PC-9 (cell line): ENCODE measurements at regions not wholly inside any gene's neighbourhood (a gene's known extent, or its start where the extent isn't known, plus 50 kb on each side); places are given as distances from the start of the nearest gene placed in this dataset.

Source experiments
- BruUV-seq: library from RNA; stranded (reverse); fragments of 400-500 nt; replicated peaks from 2 replicates; lab custom pipeline; 2021; lab: Mats Ljungman, UMichigan
- CTCF ChIA-PET: fragments of 300-600 bp; sonication (Branson Sonifier 250); formaldehyde crosslinking; loops from one replicate; lab custom pipeline; 2022; ENCODE audit warnings: antibody characterized with exemption; lab: Charles Lee
- POLR2A ChIA-PET: fragments of 300-600 bp; sonication (Branson Sonifier 250); formaldehyde crosslinking; loops from one replicate; lab custom pipeline; 2022; ENCODE audit warnings: antibody characterized with exemption; ENCODE audit not compliant: unreplicated experiment; lab: Charles Lee
- DNase-seq, 2 experiments: peaks; one replicate each; pipeline versions ENCODE4 v3.0.0 to v3.0.0-alpha.2; 2015 to 2022; ENCODE audit warnings: mixed read lengths in 1 of 2
- H2AFZ ChIP-seq: fragments of 200-600 bp; sonication (generic); 2 replicates; pipeline ENCODE4 v1.8.1; 2017; ENCODE audit warnings: antibody characterized with exemption
- H3F3A ChIP-seq: fragments of 200-600 bp; sonication (generic); 2 replicates; pipeline ENCODE4 v1.8.1; 2017; ENCODE audit warnings: antibody characterized with exemption, mild to moderate bottlenecking, low read depth; ENCODE audit not compliant: insufficient read depth
- H3K27ac ChIP-seq: fragments of 200-600 bp; sonication (generic); 2 replicates; pipeline ENCODE4 v1.6.1; 2016; ENCODE audit warnings: mixed run types
- H3K27me3 ChIP-seq: fragments of 200-600 bp; sonication (generic); 2 replicates; pipeline ENCODE4 v1.6.1; 2016; ENCODE audit warnings: low read depth, mixed run types; ENCODE audit not compliant: insufficient read depth
- H3K36me3 ChIP-seq: fragments of 200-600 bp; sonication (generic); 2 replicates; pipeline ENCODE4 v1.6.1; 2016; ENCODE audit warnings: low read depth, mixed run types
- H3K4me1 ChIP-seq: fragments of 200-600 bp; sonication (generic); replicated peaks from 2 replicates; pipeline ENCODE4 v1.6.1; 2016; ENCODE audit warnings: mixed run types; ENCODE audit not compliant: insufficient read depth
- H3K4me2 ChIP-seq: fragments of 200-600 bp; sonication (generic); 2 replicates; pipeline ENCODE4 v1.6.1; 2017; ENCODE audit warnings: mixed run types
- H3K4me3 ChIP-seq: fragments of 200-600 bp; sonication (generic); 2 replicates; pipeline ENCODE4 v1.6.1; 2016; ENCODE audit warnings: mixed run types
- H3K79me2 ChIP-seq: fragments of 200-600 bp; sonication (generic); 2 replicates; pipeline ENCODE4 v1.6.1; 2017; ENCODE audit warnings: low read depth, mixed run types
- H3K9me2 ChIP-seq: fragments of 200-600 bp; sonication (generic); 2 replicates; pipeline ENCODE4 v1.8.1; 2017; ENCODE audit warnings: mild to moderate bottlenecking; ENCODE audit not compliant: insufficient read depth
- H3K9me3 ChIP-seq: fragments of 200-600 bp; sonication (generic); 2 replicates; pipeline ENCODE4 v1.8.1; 2016; ENCODE audit warnings: low read depth; ENCODE audit not compliant: insufficient read depth
- H4K20me1 ChIP-seq: fragments of 200-600 bp; sonication (generic); 2 replicates; pipeline ENCODE4 v1.8.1; 2017; ENCODE audit not compliant: insufficient read depth
- EZH2 ChIP-seq: fragments of 200-600 bp; sonication (generic); IDR thresholded peaks from 2 replicates; pipeline ENCODE4 v1.8.0; 2017; ENCODE audit warnings: antibody characterized with exemption, low read depth
- intact Hi-C: fragments of 100-400 bp; cut with micrococcal nuclease; formaldehyde crosslinking; loops from one replicate; pipeline ENCODE4 v1.10.0; 2022; ENCODE audit not compliant: unreplicated experiment
- TF ChIP-seq, protein P1 (sequence below): fragments of 200-600 bp; sonication (generic); conservative IDR thresholded peaks from 2 replicates; pipeline ENCODE4 v1.6.1; 2017; ENCODE audit warnings: mixed run types, antibody characterized with exemption, mild to moderate bottlenecking, moderate library complexity

DNA sequence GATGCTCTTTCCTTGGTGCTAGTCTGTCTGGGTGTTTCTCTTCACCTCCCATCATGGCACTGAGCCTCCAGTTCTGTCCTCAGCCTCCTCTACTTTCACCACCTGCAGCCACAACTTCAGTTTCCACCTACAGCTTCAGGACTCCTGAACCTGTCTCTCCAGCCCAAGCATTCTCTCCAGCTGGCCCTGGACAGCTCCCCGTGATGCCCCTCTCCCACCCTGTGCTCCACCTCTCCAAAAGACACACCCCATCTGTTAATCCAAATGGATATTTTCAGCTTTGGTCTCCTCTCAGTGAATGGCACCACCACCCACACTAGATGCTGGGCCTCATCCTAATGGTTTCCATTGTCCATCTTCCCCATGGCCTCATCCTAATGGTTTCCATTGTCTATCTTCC lies 79.5 kb upstream of the NEDD9 start:
- BruUV-seq, result no TSS peak
- no peak overlapping the region for H2AFZ ChIP-seq
- no peaks in the 10 kb centered on the region for H3K27me3 ChIP-seq
- no peak overlapping the region for H3K4me3 ChIP-seq
- peaks cover 8% of the 10 kb centered on the region; the same call in 1 of the 2 replicates for H3F3A ChIP-seq
- DNase-seq, result no peak
- H3K4me2 ChIP-seq, result no peak overlapping the region
- H3K9me2 ChIP-seq, result no peaks in the 10 kb centered on the region
- H3K27ac ChIP-seq, result no peak overlapping the region
- no peaks in the 10 kb centered on the region for H3K9me3 ChIP-seq
- H3K79me2 ChIP-seq, result no peaks in the 10 kb centered on the region
- ChIA-PET CTCF (no interaction called here), POLR2A (no interaction called here)
- TF ChIP-seq, protein P1, sequence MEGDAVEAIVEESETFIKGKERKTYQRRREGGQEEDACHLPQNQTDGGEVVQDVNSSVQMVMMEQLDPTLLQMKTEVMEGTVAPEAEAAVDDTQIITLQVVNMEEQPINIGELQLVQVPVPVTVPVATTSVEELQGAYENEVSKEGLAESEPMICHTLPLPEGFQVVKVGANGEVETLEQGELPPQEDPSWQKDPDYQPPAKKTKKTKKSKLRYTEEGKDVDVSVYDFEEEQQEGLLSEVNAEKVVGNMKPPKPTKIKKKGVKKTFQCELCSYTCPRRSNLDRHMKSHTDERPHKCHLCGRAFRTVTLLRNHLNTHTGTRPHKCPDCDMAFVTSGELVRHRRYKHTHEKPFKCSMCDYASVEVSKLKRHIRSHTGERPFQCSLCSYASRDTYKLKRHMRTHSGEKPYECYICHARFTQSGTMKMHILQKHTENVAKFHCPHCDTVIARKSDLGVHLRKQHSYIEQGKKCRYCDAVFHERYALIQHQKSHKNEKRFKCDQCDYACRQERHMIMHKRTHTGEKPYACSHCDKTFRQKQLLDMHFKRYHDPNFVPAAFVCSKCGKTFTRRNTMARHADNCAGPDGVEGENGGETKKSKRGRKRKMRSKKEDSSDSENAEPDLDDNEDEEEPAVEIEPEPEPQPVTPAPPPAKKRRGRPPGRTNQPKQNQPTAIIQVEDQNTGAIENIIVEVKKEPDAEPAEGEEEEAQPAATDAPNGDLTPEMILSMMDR, result no peak
- TF ChIP-seq EZH2, result no peak
- no peaks in the 10 kb centered on the region for H4K20me1 ChIP-seq
- no peaks in the 10 kb centered on the region for H3K36me3 ChIP-seq
- intact Hi-C loops, result no loop called here
- peaks cover 17% of the 10 kb centered on the region for H3K4me1 ChIP-seq

DNA sequence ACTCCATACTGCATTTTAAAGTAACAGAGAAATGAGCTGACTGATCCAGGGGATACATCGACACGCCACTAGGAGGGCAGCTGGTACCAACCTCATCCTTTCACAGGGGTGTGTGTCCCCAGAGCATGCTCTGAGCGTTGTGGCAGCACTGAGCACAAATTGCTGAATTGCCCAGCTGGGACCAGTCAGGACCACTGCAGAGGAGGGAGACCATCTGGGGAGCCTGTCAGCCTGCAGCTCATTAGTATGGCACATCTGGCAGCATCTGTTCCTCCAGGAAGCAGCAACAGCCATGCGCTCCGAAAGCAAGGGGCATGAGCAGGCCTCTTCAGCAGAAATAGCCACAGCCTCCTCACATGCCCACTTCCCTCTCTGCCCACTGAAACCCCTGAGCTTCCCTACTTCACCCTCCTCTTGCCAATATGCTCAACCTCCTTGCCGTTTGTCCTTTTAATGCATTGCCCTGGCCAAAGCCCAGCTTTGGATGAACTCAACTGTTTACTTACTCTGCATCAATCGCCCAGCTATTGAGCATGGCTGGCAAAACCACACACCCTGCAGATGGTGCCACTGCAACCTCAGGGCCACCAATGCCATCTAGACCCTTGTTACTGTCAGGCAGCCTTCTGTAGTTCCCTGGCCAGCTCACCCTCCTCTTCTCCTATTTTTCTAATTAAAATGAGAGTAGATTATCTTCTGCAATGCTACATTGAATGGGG lies 77.6 kb upstream of the NEDD9 start:
- intact Hi-C loops, result no loop called here
- no peak overlapping the region for H3K4me3 ChIP-seq
- no peaks in the 10 kb centered on the region for H3K4me1 ChIP-seq
- POLR2A ChIA-PET, result no interaction called here
- H4K20me1 ChIP-seq, result no peaks in the 10 kb centered on the region
- H3K79me2 ChIP-seq, result no peaks in the 10 kb centered on the region
- BruUV-seq, result no TSS peak
- H3K4me2 ChIP-seq, result no peak overlapping the region
- no peaks in the 10 kb centered on the region for H3K9me2 ChIP-seq
- no peak for DNase-seq
- no peaks in the 10 kb centered on the region for H3K9me3 ChIP-seq
- CTCF ChIA-PET, result no interaction called here
- H3F3A ChIP-seq, result no peaks in the 10 kb centered on the region
- TF ChIP-seq, protein P1, result no peak
- no peak for TF ChIP-seq EZH2
- no peak overlapping the region for H3K27ac ChIP-seq
- H3K27me3 ChIP-seq, result no peaks in the 10 kb centered on the region
- no peak overlapping the region for H2AFZ ChIP-seq
- no peaks in the 10 kb centered on the region for H3K36me3 ChIP-seq

DNA sequence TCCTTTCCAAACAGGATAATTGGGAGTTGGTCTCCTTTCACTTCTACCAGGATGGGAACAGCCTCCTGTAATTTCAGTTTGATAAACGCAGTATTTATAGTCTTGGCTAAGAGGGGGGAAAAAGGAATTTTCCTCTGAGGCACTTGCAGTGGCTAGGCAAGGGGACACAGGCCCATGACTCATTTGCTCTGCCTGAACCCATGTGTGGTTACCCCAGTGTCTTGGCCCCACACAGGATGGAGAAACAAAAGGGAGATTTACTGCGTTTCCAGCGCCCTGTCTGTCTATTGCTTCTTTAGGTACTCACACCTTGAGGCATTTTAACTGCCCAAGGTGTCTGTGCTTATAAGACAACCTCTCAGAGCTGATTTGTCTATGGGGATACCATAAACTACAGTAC lies 74.8 kb upstream of the NEDD9 start:
- Histone ChIP-seq H3K4me1 (no peaks in the 10 kb centered on the region), H3K9me2 (no peaks in the 10 kb centered on the region), H3K4me2 (no peak overlapping the region), H3F3A (no peaks in the 10 kb centered on the region), H3K27me3 (no peaks in the 10 kb centered on the region), H2AFZ (no peak overlapping the region), H3K27ac (no peak overlapping the region), H4K20me1 (no peaks in the 10 kb centered on the region), H3K4me3 (no peak overlapping the region), H3K36me3 (no peaks in the 10 kb centered on the region), H3K9me3 (no peaks in the 10 kb centered on the region), H3K79me2 (no peaks in the 10 kb centered on the region)
- TF ChIP-seq, protein P1, result no peak
- TF ChIP-seq EZH2, result no peak
- ChIA-PET CTCF (no interaction called here), POLR2A (interaction anchor here (0.7 kb wide), 1 partner anchor 801 kb away, joined by 4 read pairs; no protein-coding TSS in a partner anchor)
- DNase-seq, result no peak
- intact Hi-C loops, result no loop called here
- no TSS peak for BruUV-seq
